Neural progenitor cell (in vitro differentiated cells): ENCODE measurements at regions not wholly inside any gene's neighbourhood (a gene's known extent, or its start where the extent isn't known, plus 50 kb on each side); places are given as distances from the start of the nearest gene placed in this dataset.
A peak's percentile ranks its signal among the peaks of the same experiment; 100 is the strongest.

Experiments
- DNase-seq: peaks from one replicate; pipeline ENCODE4 v3.0.0-alpha.2; 2016; ENCODE audit warnings: low spot score
- H2AFZ ChIP-seq: fragments of 200-600 bp; sonication (generic); replicated peaks from 2 replicates; pipeline ENCODE4 v1.6.1; 2016; ENCODE audit warnings: antibody characterized with exemption
- H3F3A ChIP-seq: fragments of 200-600 bp; sonication (generic); 2 replicates; pipeline ENCODE4 v1.6.1; 2016; ENCODE audit warnings: antibody characterized with exemption, low read depth
- H3K27ac ChIP-seq: fragments of 200-600 bp; sonication (generic); 2 replicates; pipeline ENCODE4 v1.5.1; 2016; ENCODE audit warnings: mild to moderate bottlenecking
- H3K27me3 ChIP-seq: fragments of 200-600 bp; sonication (generic); 2 replicates; pipeline ENCODE4 v1.6.1; 2016; ENCODE audit warnings: mild to moderate bottlenecking, moderate library complexity
- H3K36me3 ChIP-seq: fragments of 200-600 bp; sonication (generic); 2 replicates; pipeline ENCODE4 v1.5.1; 2016
- H3K4me1 ChIP-seq: fragments of 200-600 bp; sonication (generic); 2 replicates; pipeline ENCODE4 v1.6.1; 2016; ENCODE audit warnings: mixed run types
- H3K4me2 ChIP-seq: fragments of 200-600 bp; sonication (generic); 2 replicates; pipeline ENCODE4 v1.6.1; 2016
- H3K4me3 ChIP-seq: fragments of 200-600 bp; sonication (generic); 2 replicates; pipeline ENCODE4 v1.5.1; 2016
- H3K79me2 ChIP-seq: fragments of 200-600 bp; sonication (generic); 2 replicates; pipeline ENCODE4 v1.6.1; 2016; ENCODE audit warnings: low read depth
- H3K9ac ChIP-seq: fragments of 200-600 bp; sonication (generic); 2 replicates; pipeline ENCODE4 v1.6.1; 2016
- H3K9me3 ChIP-seq: fragments of 200-600 bp; sonication (generic); 2 replicates; pipeline ENCODE4 v1.5.1; 2016; ENCODE audit warnings: low read depth
- H4K20me1 ChIP-seq: fragments of 200-600 bp; sonication (generic); 2 replicates; pipeline ENCODE4 v1.6.1; 2016; ENCODE audit warnings: low read depth
- H3K27ac Mint-ChIP-seq: 3 replicates; pipeline ENCODE4 v1.8.0; 2021; ENCODE audit warnings: mixed read lengths
- H3K27me3 Mint-ChIP-seq: 2 replicates; pipeline ENCODE4 v1.8.0; 2022; ENCODE audit warnings: low read depth, mild to moderate bottlenecking, inconsistent platforms, moderate library complexity, mixed read lengths; ENCODE audit not compliant: insufficient read depth
- H3K36me3 Mint-ChIP-seq: 3 replicates; pipeline ENCODE4 v1.8.0; 2021; ENCODE audit warnings: mixed read lengths
- H3K4me1 Mint-ChIP-seq: 3 replicates; pipeline ENCODE4 v1.8.0; 2021; ENCODE audit warnings: mixed read lengths
- H3K4me3 Mint-ChIP-seq: 3 replicates; pipeline ENCODE4 v1.8.0; 2021; ENCODE audit warnings: mild to moderate bottlenecking, moderate library complexity, mixed read lengths
- H3K9me3 Mint-ChIP-seq: 3 replicates; pipeline ENCODE4 v1.8.0; 2020; ENCODE audit warnings: mixed read lengths
- CTCF ChIP-seq: fragments of 200-600 bp; sonication (generic); IDR thresholded peaks from 2 replicates; pipeline ENCODE4 v1.5.1; 2017; ENCODE audit warnings: antibody characterized with exemption, mild to moderate bottlenecking
- EZH2 ChIP-seq: fragments of 200-600 bp; sonication (generic); IDR thresholded peaks from 2 replicates; pipeline ENCODE4 v1.6.1; 2017; ENCODE audit warnings: antibody characterized with exemption, mild to moderate bottlenecking, moderate library complexity
- EZH2phosphoT487 ChIP-seq: fragments of 200-600 bp; sonication (generic); IDR thresholded peaks from 2 replicates; pipeline ENCODE4 v1.6.1; 2017; ENCODE audit warnings: antibody characterized with exemption

GRCh38 chr3:25153561-25153960 is 274.5 kb upstream of the RARB start:
- H3K9me3 ChIP-seq = no peaks in the 10 kb centered on the region
- no peak overlapping the region for H3K4me2 ChIP-seq
- H3K4me1 ChIP-seq = peaks cover 55% of the 10 kb centered on the region
- peaks cover 42% of the 10 kb centered on the region for H3K4me1 Mint-ChIP-seq
- peak overlapping the region; percentile 9 for H3K27ac Mint-ChIP-seq
- no peaks in the 10 kb centered on the region for H3K27me3 ChIP-seq
- no peaks in the 10 kb centered on the region for H3K79me2 ChIP-seq
- H3K4me3 Mint-ChIP-seq = no peak overlapping the region
- no peak for TF ChIP-seq CTCF
- TF ChIP-seq EZH2phosphoT487 = no peak
- no peak for TF ChIP-seq EZH2
- H3K27me3 Mint-ChIP-seq = no peaks in the 10 kb centered on the region
- H3K36me3 ChIP-seq = no peaks in the 10 kb centered on the region
- H3K4me3 ChIP-seq = no peak overlapping the region
- no peaks in the 10 kb centered on the region for H3K9me3 Mint-ChIP-seq
- H3F3A ChIP-seq = peaks cover 36% of the 10 kb centered on the region
- H3K27ac ChIP-seq = no peak overlapping the region
- H4K20me1 ChIP-seq = no peaks in the 10 kb centered on the region
- no peak overlapping the region for H2AFZ ChIP-seq
- H3K9ac ChIP-seq = no peak overlapping the region
- H3K36me3 Mint-ChIP-seq = no peaks in the 10 kb centered on the region
- no peak for DNase-seq

GRCh38 chr3:25155652-25156471 is 272.2 kb upstream of the RARB start:
- H3K4me3 Mint-ChIP-seq = peak overlapping the region; percentile 48
- peak overlapping the region; percentile 37 for H3K4me3 ChIP-seq
- TF ChIP-seq EZH2 (no peak), CTCF (no peak), EZH2phosphoT487 (no peak)

GRCh38 chr3:25156626-25157025 is 271.4 kb upstream of the RARB start:
- no peaks in the 10 kb centered on the region for H3K9me3 Mint-ChIP-seq
- peak overlapping the region; percentile 100 for H3K27ac ChIP-seq

More at GRCh38 chr3:25155652-25156471, 272.2 kb upstream of the RARB start:
- Histone ChIP-seq H3F3A (peaks cover 36% of the 10 kb centered on the region), H3K79me2 (no peaks in the 10 kb centered on the region), H3K4me2 (peak overlapping the region; percentile 75), H3K36me3 (no peaks in the 10 kb centered on the region), H3K27me3 (no peaks in the 10 kb centered on the region), H4K20me1 (no peaks in the 10 kb centered on the region), H3K27ac (peak overlapping the region; percentile 100), H3K4me1 (peaks cover 47% of the 10 kb centered on the region), H2AFZ (no peak overlapping the region), H3K9ac (peak overlapping the region; percentile 42), H3K9me3 (no peaks in the 10 kb centered on the region)
- Mint-ChIP-seq H3K36me3 (no peaks in the 10 kb centered on the region), H3K27me3 (no peaks in the 10 kb centered on the region), H3K9me3 (no peaks in the 10 kb centered on the region), H3K4me1 (peaks cover 49% of the 10 kb centered on the region), H3K27ac (peak overlapping the region; percentile 99)
- peak; percentile 82 for DNase-seq

More at GRCh38 chr3:25156626-25157025, 271.4 kb upstream of the RARB start:
- Histone ChIP-seq H4K20me1 (no peaks in the 10 kb centered on the region), H3K79me2 (no peaks in the 10 kb centered on the region), H3F3A (peaks cover 36% of the 10 kb centered on the region), H3K4me3 (peak overlapping the region; percentile 37), H3K4me1 (peaks cover 40% of the 10 kb centered on the region), H3K9ac (peak overlapping the region; percentile 47), H2AFZ (no peak overlapping the region), H3K4me2 (peak overlapping the region; percentile 75), H3K27me3 (no peaks in the 10 kb centered on the region), H3K36me3 (no peaks in the 10 kb centered on the region), H3K9me3 (no peaks in the 10 kb centered on the region)
- H3K4me3 Mint-ChIP-seq = peak overlapping the region; percentile 64
- H3K27me3 Mint-ChIP-seq = no peaks in the 10 kb centered on the region
- H3K36me3 Mint-ChIP-seq = no peaks in the 10 kb centered on the region
- TF ChIP-seq EZH2 (no peak), CTCF (no peak), EZH2phosphoT487 (no peak)
- H3K27ac Mint-ChIP-seq = peak overlapping the region; percentile 99
- peaks cover 49% of the 10 kb centered on the region for H3K4me1 Mint-ChIP-seq
- DNase-seq = peak; percentile 70
